PC-9 (cell line): ENCODE measurements at regions not wholly inside any gene's neighbourhood (a gene's known extent, or its start where the extent isn't known, plus 50 kb on each side); places are given as distances from the start of the nearest gene placed in this dataset.

Experiments used
- BruUV-seq: library from RNA; stranded (reverse); fragments of 400-500 nt; replicated peaks from 2 replicates; lab custom pipeline; 2021; lab: Mats Ljungman, UMichigan
- CTCF ChIA-PET: fragments of 300-600 bp; sonication (Branson Sonifier 250); formaldehyde crosslinking; loops from one replicate; lab custom pipeline; 2022; ENCODE audit warnings: antibody characterized with exemption; lab: Charles Lee
- POLR2A ChIA-PET: fragments of 300-600 bp; sonication (Branson Sonifier 250); formaldehyde crosslinking; loops from one replicate; lab custom pipeline; 2022; ENCODE audit warnings: antibody characterized with exemption; ENCODE audit not compliant: unreplicated experiment; lab: Charles Lee
- DNase-seq, 2 experiments: peaks; one replicate each; pipeline versions ENCODE4 v3.0.0 to v3.0.0-alpha.2; 2015 to 2022; ENCODE audit warnings: mixed read lengths in 1 of 2
- H2AFZ ChIP-seq: fragments of 200-600 bp; sonication (generic); 2 replicates; pipeline ENCODE4 v1.8.1; 2017; ENCODE audit warnings: antibody characterized with exemption
- H3F3A ChIP-seq: fragments of 200-600 bp; sonication (generic); 2 replicates; pipeline ENCODE4 v1.8.1; 2017; ENCODE audit warnings: antibody characterized with exemption, mild to moderate bottlenecking, low read depth; ENCODE audit not compliant: insufficient read depth
- H3K27ac ChIP-seq: fragments of 200-600 bp; sonication (generic); 2 replicates; pipeline ENCODE4 v1.6.1; 2016; ENCODE audit warnings: mixed run types
- H3K27me3 ChIP-seq: fragments of 200-600 bp; sonication (generic); 2 replicates; pipeline ENCODE4 v1.6.1; 2016; ENCODE audit warnings: low read depth, mixed run types; ENCODE audit not compliant: insufficient read depth
- H3K36me3 ChIP-seq: fragments of 200-600 bp; sonication (generic); 2 replicates; pipeline ENCODE4 v1.6.1; 2016; ENCODE audit warnings: low read depth, mixed run types
- H3K4me1 ChIP-seq: fragments of 200-600 bp; sonication (generic); replicated peaks from 2 replicates; pipeline ENCODE4 v1.6.1; 2016; ENCODE audit warnings: mixed run types; ENCODE audit not compliant: insufficient read depth
- H3K4me2 ChIP-seq: fragments of 200-600 bp; sonication (generic); 2 replicates; pipeline ENCODE4 v1.6.1; 2017; ENCODE audit warnings: mixed run types
- H3K4me3 ChIP-seq: fragments of 200-600 bp; sonication (generic); 2 replicates; pipeline ENCODE4 v1.6.1; 2016; ENCODE audit warnings: mixed run types
- H3K79me2 ChIP-seq: fragments of 200-600 bp; sonication (generic); 2 replicates; pipeline ENCODE4 v1.6.1; 2017; ENCODE audit warnings: low read depth, mixed run types
- H3K9me2 ChIP-seq: fragments of 200-600 bp; sonication (generic); 2 replicates; pipeline ENCODE4 v1.8.1; 2017; ENCODE audit warnings: mild to moderate bottlenecking; ENCODE audit not compliant: insufficient read depth
- H3K9me3 ChIP-seq: fragments of 200-600 bp; sonication (generic); 2 replicates; pipeline ENCODE4 v1.8.1; 2016; ENCODE audit warnings: low read depth; ENCODE audit not compliant: insufficient read depth
- H4K20me1 ChIP-seq: fragments of 200-600 bp; sonication (generic); 2 replicates; pipeline ENCODE4 v1.8.1; 2017; ENCODE audit not compliant: insufficient read depth
- CTCF ChIP-seq: fragments of 200-600 bp; sonication (generic); conservative IDR thresholded peaks from 2 replicates; pipeline ENCODE4 v1.6.1; 2017; ENCODE audit warnings: mixed run types, antibody characterized with exemption, mild to moderate bottlenecking, moderate library complexity
- EZH2 ChIP-seq: fragments of 200-600 bp; sonication (generic); IDR thresholded peaks from 2 replicates; pipeline ENCODE4 v1.8.0; 2017; ENCODE audit warnings: antibody characterized with exemption, low read depth
- intact Hi-C: fragments of 100-400 bp; cut with micrococcal nuclease; formaldehyde crosslinking; loops from one replicate; pipeline ENCODE4 v1.10.0; 2022; ENCODE audit not compliant: unreplicated experiment

GRCh38 chr3:81161100-81161499 is 600.3 kb downstream of the GBE1 start:
- no peaks in the 10 kb centered on the region for H3K9me2 ChIP-seq
- BruUV-seq = no TSS peak
- TF ChIP-seq EZH2 = no peak
- no peak for TF ChIP-seq CTCF
- no peak for DNase-seq
- H3K79me2 ChIP-seq = no peaks in the 10 kb centered on the region
- ChIA-PET POLR2A (interaction anchor here (0.6 kb wide), 1 partner anchor 20 kb away, joined by 3 read pairs; no protein-coding TSS in a partner anchor), CTCF (no interaction called here)
- H3K4me1 ChIP-seq = no peaks in the 10 kb centered on the region
- H3K4me2 ChIP-seq = no peak overlapping the region
- no peaks in the 10 kb centered on the region for H4K20me1 ChIP-seq
- intact Hi-C loops = no loop called here
- no peaks in the 10 kb centered on the region for H3K9me3 ChIP-seq
- H2AFZ ChIP-seq = no peak overlapping the region
- H3F3A ChIP-seq = no peaks in the 10 kb centered on the region
- H3K27ac ChIP-seq = no peak overlapping the region
- H3K4me3 ChIP-seq = no peak overlapping the region
- no peaks in the 10 kb centered on the region for H3K36me3 ChIP-seq
- H3K27me3 ChIP-seq = no peaks in the 10 kb centered on the region

DNA sequence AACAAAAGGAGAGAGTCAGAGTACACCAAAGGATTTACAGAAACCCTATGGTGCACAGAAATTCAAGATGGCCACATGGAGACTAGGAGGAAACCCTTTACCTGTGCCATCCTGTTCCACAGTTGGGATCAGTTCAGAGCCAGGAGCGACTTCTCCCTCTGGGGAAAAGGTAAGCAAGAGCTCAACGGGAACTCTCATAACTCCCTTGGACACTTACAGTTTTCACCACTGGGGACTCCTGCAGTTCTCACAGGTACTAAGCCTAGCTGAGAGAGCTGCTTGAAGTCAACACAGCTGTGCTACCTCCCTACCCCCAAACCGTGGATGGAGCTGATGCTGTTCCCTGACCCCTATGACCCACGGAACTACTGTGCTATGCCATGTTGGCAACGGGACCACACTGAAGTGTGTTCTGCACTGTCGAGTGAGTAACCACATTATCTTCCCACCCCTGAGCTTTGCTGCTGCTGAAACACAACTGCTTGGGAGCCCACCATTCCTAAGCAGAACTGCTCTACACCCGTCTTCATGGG is 606.8 kb downstream of the GBE1 start:
- Histone ChIP-seq H2AFZ (no peak overlapping the region), H3K9me2 (no peaks in the 10 kb centered on the region; the same call in 1 of the 2 replicates), H3F3A (no peaks in the 10 kb centered on the region), H3K4me2 (no peak overlapping the region), H3K27me3 (no peaks in the 10 kb centered on the region), H3K9me3 (no peaks in the 10 kb centered on the region), H3K36me3 (no peaks in the 10 kb centered on the region), H3K27ac (no peak overlapping the region), H3K79me2 (no peaks in the 10 kb centered on the region), H4K20me1 (no peaks in the 10 kb centered on the region), H3K4me1 (no peaks in the 10 kb centered on the region), H3K4me3 (no peak overlapping the region)
- TF ChIP-seq CTCF (no peak), EZH2 (no peak)
- BruUV-seq = no TSS peak
- ChIA-PET POLR2A (interaction anchor here (0.6 kb wide), 1 partner anchor 500 kb away, joined by 4 read pairs; no protein-coding TSS in a partner anchor), CTCF (no interaction called here)
- intact Hi-C loops = no loop called here
- no peak for DNase-seq

GRCh38 chr3:81152156-81152555 is 609.3 kb downstream of the GBE1 start:
- no peaks in the 10 kb centered on the region for H3F3A ChIP-seq
- no peak overlapping the region for H3K27ac ChIP-seq
- H3K79me2 ChIP-seq = no peaks in the 10 kb centered on the region
- H3K9me3 ChIP-seq = no peaks in the 10 kb centered on the region
- no peak overlapping the region for H2AFZ ChIP-seq
- no peak overlapping the region for H3K4me3 ChIP-seq
- no peaks in the 10 kb centered on the region for H4K20me1 ChIP-seq
- no peaks in the 10 kb centered on the region for H3K36me3 ChIP-seq
- H3K4me2 ChIP-seq = no peak overlapping the region
- H3K4me1 ChIP-seq = no peaks in the 10 kb centered on the region
- no peak for DNase-seq
- no peaks in the 10 kb centered on the region for H3K27me3 ChIP-seq
- CTCF ChIA-PET = no interaction called here
- BruUV-seq = no TSS peak
- POLR2A ChIA-PET = no interaction called here
- H3K9me2 ChIP-seq = no peaks in the 10 kb centered on the region; the same call in 1 of the 2 replicates
- intact Hi-C loops = no loop called here
- TF ChIP-seq EZH2 = no peak
- no peak for TF ChIP-seq CTCF
